ENCODE measurements at regions not wholly inside any gene's neighbourhood (a gene's known extent, or its start where the extent isn't known, plus 50 kb on each side); places are given as distances from the start of the nearest gene placed in this dataset.
A peak's percentile ranks its signal among the peaks of the same experiment; 100 is the strongest.

GRCh38 chr6:82076916-82077315 lies 170.6 kb downstream of the IBTK start:
- peaks cover 22 to 26% of the 10 kb centered on the region in 2 donors for H3K4me1 ChIP-seq (ENCODE audit: control insufficient read depth in 1 of 2, low read depth in 2 of 2)
- peak overlapping the region in 1 of 2 donors; percentile 39 for H3K27ac ChIP-seq
- H3K36me3 ChIP-seq = no peaks in the 10 kb centered on the region
- no peak for TF ChIP-seq CTCF (IDR thresholded peaks at IDR 0.05)
- DNase-seq (ENCODE audit: low spot score) (no peak), ATAC-seq (ENCODE audit: insufficient number of reproducible peaks, low FRiP score, low read depth) (peak; percentile 69)
- H3K27me3 ChIP-seq (replicated peaks; ENCODE audit: insufficient read depth) = no peaks in the 10 kb centered on the region
- no peak overlapping the region for H3K4me3 ChIP-seq
- no peaks in the 10 kb centered on the region for H3K9me3 ChIP-seq

GRCh38 chr6:82074556-82074955 lies 173.0 kb downstream of the IBTK start:
- Histone ChIP-seq H3K27ac (no peak overlapping the region), H3K27me3 (replicated peaks; ENCODE audit: insufficient read depth) (no peaks in the 10 kb centered on the region), H3K4me3 (no peak overlapping the region), H3K36me3 (no peaks in the 10 kb centered on the region), H3K4me1 (ENCODE audit: control insufficient read depth in 1 of 2, low read depth in 2 of 2) (peaks cover 22 to 27% of the 10 kb centered on the region in 2 donors), H3K9me3 (no peaks in the 10 kb centered on the region)
- TF ChIP-seq CTCF (IDR thresholded peaks at IDR 0.05) = no peak
- DNase-seq (ENCODE audit: low spot score) (no peak), ATAC-seq (ENCODE audit: insufficient number of reproducible peaks, low FRiP score, low read depth) (no peak)

- no peak for DNase-seq (ENCODE audit: low spot score)
- H3K36me3 ChIP-seq = no peaks in the 10 kb centered on the region
- H3K9me3 ChIP-seq = no peaks in the 10 kb centered on the region
- H3K4me3 ChIP-seq = no peak overlapping the region
- H3K4me1 ChIP-seq (ENCODE audit: control insufficient read depth in 1 of 2, low read depth in 2 of 2) = peaks cover 21 to 22% of the 10 kb centered on the region in 2 donors
- no peak for TF ChIP-seq CTCF (IDR thresholded peaks at IDR 0.05)
- no peak overlapping the region for H3K27ac ChIP-seq
- H3K27me3 ChIP-seq (replicated peaks; ENCODE audit: insufficient read depth) = no peaks in the 10 kb centered on the region
- ATAC-seq (ENCODE audit: insufficient number of reproducible peaks, low FRiP score, low read depth) = no peak
These were observed 174.1 kb downstream of the IBTK start for GRCh38 chr6:82073484-82073883.

- no peak for ATAC-seq (ENCODE audit: insufficient number of reproducible peaks, low FRiP score, low read depth)
These were observed 174.8 kb downstream of the IBTK start for GRCh38 chr6:82072751-82073150.

GRCh38 chr6:82072121-82072521 lies 175.4 kb downstream of the IBTK start:
- H3K27me3 ChIP-seq (replicated peaks; ENCODE audit: insufficient read depth) = no peaks in the 10 kb centered on the region
- peaks cover 16 to 20% of the 10 kb centered on the region in 2 donors for H3K4me1 ChIP-seq (ENCODE audit: control insufficient read depth in 1 of 2, low read depth in 2 of 2)
- no peak for TF ChIP-seq CTCF (IDR thresholded peaks at IDR 0.05)
- H3K36me3 ChIP-seq = no peaks in the 10 kb centered on the region
- no peak overlapping the region for H3K4me3 ChIP-seq
- ATAC-seq (ENCODE audit: insufficient number of reproducible peaks, low FRiP score, low read depth) (no peak), DNase-seq (ENCODE audit: low spot score) (no peak)
- peak overlapping the region in 1 of 2 donors; percentile 5 for H3K27ac ChIP-seq
- no peaks in the 10 kb centered on the region for H3K9me3 ChIP-seq

More at GRCh38 chr6:82072751-82073150, 174.8 kb downstream of the IBTK start:
- H3K9me3 ChIP-seq = no peaks in the 10 kb centered on the region
- H3K27ac ChIP-seq = peak overlapping the region in 1 of 2 donors; percentile 5
- H3K27me3 ChIP-seq (replicated peaks; ENCODE audit: insufficient read depth) = no peaks in the 10 kb centered on the region
- DNase-seq (ENCODE audit: low spot score) = no peak
- H3K4me3 ChIP-seq = no peak overlapping the region
- peaks cover 21 to 22% of the 10 kb centered on the region in 2 donors for H3K4me1 ChIP-seq (ENCODE audit: control insufficient read depth in 1 of 2, low read depth in 2 of 2)
- no peak for TF ChIP-seq CTCF (IDR thresholded peaks at IDR 0.05)
- H3K36me3 ChIP-seq = no peaks in the 10 kb centered on the region

Measured in thoracic aorta (tissue), 2 donors.